GM13976 (cell line): ENCODE measurements at regions not wholly inside any gene's neighbourhood (a gene's known extent, or its start where the extent isn't known, plus 50 kb on each side); places are given as distances from the start of the nearest gene placed in this dataset.

Experiments used
- DNase-seq: peaks from one replicate; pipeline ENCODE4 v3.0.0; 2012; ENCODE audit warnings: low spot score
- in situ Hi-C: fragments of 300-500 bp; cut with MboI; formaldehyde crosslinking; loops from one replicate; pipeline ENCODE4 v1.12.0; 2022; ENCODE audit warnings: low sequenced_read_pairs, mixed read lengths, inconsistent platforms; ENCODE audit not compliant: unreplicated experiment
- TF ChIP-seq, protein P1 (sequence below): IDR thresholded peaks from 2 replicates; pipeline ENCODE4 v1.5.1; 2012; ENCODE audit warnings: borderline replicate concordance, mild to moderate bottlenecking; ENCODE audit not compliant: insufficient read depth; ENCODE audit errors: extremely low read depth, missing control alignments, control extremely low read depth

DNA sequence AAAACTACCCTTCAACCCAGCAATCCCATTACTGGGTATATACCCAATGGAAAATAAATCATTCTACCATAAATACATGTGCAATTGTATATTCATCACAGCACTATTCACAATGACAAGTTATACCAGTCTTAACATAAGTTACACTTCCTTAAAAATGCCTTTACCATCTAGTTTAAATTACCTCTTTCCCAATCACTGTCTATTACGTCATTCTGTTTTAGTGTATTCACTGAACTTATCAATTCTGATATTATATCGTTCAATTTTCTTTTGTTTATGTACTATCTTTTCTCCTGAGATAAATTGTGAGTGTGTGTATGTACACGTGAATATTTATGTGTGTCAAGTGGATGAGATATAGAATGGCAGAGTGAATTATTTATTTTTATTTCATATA, 1416.8 kb downstream of the OLFM4 start:
- TF ChIP-seq, protein P1, sequence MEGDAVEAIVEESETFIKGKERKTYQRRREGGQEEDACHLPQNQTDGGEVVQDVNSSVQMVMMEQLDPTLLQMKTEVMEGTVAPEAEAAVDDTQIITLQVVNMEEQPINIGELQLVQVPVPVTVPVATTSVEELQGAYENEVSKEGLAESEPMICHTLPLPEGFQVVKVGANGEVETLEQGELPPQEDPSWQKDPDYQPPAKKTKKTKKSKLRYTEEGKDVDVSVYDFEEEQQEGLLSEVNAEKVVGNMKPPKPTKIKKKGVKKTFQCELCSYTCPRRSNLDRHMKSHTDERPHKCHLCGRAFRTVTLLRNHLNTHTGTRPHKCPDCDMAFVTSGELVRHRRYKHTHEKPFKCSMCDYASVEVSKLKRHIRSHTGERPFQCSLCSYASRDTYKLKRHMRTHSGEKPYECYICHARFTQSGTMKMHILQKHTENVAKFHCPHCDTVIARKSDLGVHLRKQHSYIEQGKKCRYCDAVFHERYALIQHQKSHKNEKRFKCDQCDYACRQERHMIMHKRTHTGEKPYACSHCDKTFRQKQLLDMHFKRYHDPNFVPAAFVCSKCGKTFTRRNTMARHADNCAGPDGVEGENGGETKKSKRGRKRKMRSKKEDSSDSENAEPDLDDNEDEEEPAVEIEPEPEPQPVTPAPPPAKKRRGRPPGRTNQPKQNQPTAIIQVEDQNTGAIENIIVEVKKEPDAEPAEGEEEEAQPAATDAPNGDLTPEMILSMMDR = no peak
- in situ Hi-C loops = no loop called here
- DNase-seq = no peak

DNA sequence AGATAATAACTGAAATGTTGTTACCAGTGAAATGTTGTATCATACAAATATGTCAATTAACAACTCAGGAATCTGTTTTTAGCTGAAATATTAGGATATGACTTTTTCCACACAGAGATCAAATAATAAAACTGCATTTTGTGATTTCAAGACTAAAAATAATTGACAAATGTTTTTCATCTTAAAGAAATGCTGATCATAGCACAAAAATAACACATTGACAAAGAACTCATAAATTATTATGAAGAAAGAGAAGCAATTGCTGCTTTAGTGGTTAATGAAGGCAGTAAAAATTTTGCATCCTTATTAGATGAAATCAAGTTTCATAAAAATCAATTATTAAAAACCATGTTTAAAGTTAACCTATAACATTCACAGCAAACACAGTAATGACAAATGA, 1417.3 kb downstream of the OLFM4 start:
- TF ChIP-seq, protein P1 = no peak
- no peak for DNase-seq
- in situ Hi-C loops = no loop called here

DNA sequence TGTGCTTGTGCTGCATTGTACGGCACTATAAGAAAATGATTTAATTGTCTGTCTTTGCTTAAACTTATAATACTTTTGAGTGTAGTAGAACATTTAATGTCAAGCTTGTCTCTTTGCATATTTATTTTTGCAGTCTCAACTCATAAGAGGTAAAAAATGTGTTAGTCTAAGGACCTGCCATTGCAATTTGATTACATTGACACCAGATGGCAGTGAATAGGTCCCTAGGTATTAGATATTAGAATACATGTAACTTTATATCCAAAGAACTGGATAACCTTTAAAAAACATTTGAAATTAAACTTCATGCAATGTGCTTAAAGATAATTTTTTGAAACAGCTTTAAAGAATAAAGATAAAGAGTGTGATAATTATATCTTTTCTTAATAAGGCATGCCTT, 1421.3 kb downstream of the OLFM4 start:
- TF ChIP-seq, protein P1 = no peak
- in situ Hi-C loops = no loop called here
- no peak for DNase-seq

DNA sequence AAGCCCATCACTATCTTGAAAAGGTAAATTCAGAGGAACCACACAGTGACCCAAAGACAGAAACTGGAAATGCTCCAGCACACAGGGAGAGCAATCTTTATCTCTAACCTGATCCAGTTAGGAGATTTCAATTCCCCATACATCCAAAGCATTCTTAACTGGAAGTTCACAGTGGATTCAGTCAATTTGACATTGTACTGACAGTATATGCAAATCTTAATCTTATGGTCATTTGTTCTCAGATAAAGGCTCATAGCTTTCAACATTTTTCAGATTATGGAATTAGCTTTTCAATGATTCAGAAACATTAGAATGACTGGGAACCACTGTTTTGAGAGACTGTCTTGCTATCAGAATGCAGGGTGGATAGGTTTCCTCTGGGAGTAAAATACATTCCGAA, 1455.6 kb downstream of the OLFM4 start:
- in situ Hi-C loops = no loop called here

DNA sequence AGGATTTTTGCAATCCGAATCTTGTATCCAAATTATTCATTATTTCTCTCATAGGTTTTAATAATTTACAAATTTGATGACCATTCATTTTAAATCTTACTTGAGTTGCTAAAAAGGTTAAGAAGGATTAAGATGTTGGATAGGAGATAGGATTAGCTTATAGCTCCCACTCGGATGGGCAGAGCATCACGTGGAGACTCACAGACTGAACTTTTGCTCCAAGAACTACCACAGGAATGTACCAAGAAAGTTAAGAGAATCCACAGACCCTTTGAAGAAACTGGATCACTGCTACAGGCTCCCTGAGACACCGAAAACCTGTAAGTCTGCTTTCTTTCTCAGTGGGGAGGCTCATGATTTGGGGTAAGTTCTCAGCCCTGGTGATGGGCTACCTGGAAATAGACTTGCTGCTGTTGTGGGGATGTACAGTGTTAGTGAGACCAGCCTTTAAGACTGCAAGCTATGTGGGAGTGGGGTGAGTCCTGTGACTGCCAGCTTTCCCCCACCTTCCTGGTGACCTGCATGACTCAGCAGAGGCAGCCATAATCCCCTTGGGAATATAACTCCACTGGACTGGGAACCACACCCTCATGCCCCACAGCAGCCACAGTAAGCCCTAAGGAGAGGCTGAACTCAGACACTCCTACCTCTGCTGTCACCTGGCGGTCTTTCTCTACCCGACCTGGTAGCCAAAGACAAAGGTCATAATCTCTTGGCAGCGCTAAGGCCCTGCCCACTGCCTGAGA, 1458.0 kb downstream of the OLFM4 start:
- TF ChIP-seq, protein P1 = no peak
- in situ Hi-C loops = no loop called here
- no peak for DNase-seq

More for the DNA sequence above, 1455.6 kb downstream of the OLFM4 start:
- TF ChIP-seq, protein P1 = no peak
- DNase-seq = no peak

DNA sequence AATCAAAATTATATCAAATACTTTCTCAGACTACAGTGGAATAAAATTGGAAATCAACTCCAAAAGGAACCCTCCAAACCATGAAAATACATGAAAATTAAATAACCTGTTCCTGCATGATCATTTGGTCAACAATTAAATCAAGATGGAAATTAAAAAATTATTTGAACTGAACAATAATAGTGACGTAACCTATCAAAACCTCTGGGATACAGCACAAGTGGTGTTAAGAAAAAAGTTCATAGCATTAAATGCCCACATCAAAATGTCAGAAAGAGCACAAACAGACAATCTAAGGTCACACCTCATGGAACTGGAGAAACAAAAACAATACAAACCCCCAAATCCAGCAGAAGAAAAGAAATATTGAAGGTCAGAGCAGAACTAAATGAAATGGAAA, 1460.7 kb downstream of the OLFM4 start:
- no peak for DNase-seq
- in situ Hi-C loops = no loop called here
- TF ChIP-seq, protein P1 = no peak
